Activated CD8-positive, alpha-beta memory T cell treated with anti-CD3 and anti-CD28 coated beads for 36 hours (primary cell): ENCODE measurements at regions not wholly inside any gene's neighbourhood (a gene's known extent, or its start where the extent isn't known, plus 50 kb on each side); places are given as distances from the start of the nearest gene placed in this dataset.

Experiments used
- CTCF ChIA-PET: fragments of 350-600 bp; sonication (Branson Sonifier 250); formaldehyde crosslinking; loops from one replicate; lab custom pipeline; 2021; ENCODE audit warnings: antibody characterized with exemption; lab: Charles Lee
- POLR2A ChIA-PET: fragments of 350-600 bp; sonication (Branson Sonifier 250); formaldehyde crosslinking; loops from one replicate; lab custom pipeline; 2021; ENCODE audit warnings: antibody characterized with exemption; lab: Charles Lee

GRCh38 chr2:234438305-234438977 is 58.4 kb downstream of the ARL4C start:
- ChIA-PET CTCF (no interaction called here), POLR2A (no interaction called here)

GRCh38 chr2:234437642-234438304 is 59.1 kb downstream of the ARL4C start:
- ChIA-PET CTCF (no interaction called here), POLR2A (no interaction called here)

DNA sequence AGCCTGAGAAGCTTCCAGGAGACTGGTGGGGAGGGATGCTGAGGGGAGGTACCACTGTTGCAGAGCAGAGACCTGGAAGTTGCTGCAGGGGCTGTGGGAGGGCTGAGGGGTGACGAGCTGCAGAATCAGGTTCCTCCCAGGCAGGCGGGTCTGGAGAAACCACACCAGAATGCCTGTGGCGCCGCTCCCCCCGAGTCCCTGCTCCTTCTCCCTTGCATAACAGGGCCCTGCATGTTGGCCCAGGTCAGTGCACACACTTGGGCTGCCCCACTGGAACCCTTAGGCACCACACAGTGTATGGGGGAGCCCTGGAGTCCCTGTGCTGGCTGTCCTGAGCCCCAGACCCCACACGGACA is 60.4 kb downstream of the ARL4C start:
- ChIA-PET POLR2A (no interaction called here), CTCF (no interaction called here)

GRCh38 chr2:234435836-234436481 is 60.9 kb downstream of the ARL4C start:
- ChIA-PET CTCF (no interaction called here), POLR2A (no interaction called here)

DNA sequence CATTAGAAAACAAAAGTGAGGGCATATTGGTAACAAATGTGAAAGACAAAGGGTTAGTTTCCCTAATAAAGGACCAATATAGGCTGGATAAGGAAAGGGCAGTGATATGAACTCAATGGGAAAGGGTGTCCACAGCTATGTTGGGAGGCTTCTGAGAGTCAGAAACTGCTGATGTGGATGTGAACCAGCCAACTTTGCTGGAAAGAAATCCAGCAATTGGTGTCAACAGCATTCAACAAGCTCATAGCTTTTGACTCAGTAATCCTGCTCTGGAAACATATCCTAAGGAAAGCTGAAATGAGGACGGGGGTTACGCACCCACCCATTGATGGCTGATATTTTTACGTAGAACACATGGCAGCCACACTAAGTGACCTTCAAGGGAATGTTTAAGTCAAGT is 63.7 kb downstream of the ARL4C start:
- POLR2A ChIA-PET = no interaction called here

DNA sequence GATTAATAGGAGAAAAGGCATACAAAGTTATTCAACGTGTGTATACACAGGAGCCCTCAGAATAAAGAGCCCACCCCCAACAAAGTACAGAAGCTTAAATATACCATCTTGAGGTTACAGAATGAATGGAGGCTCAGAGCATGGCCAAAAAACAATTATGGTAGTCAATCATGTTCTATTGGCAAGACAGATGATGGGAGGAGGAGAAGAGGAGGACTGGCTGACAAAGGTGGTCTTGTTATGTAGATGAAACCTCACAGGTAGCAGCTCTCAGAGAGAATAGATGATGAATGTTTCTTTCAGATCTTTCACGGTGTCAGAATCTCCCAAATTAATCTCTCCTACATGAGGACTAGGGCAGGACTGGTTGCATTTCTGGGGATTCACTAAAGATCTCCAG is 66.0 kb downstream of the ARL4C start:
- ChIA-PET CTCF (interaction anchor here (1.3 kb wide), 1 partner anchor 34 kb away, joined by 3 read pairs; no protein-coding TSS in a partner anchor), POLR2A (no interaction called here)

More for the DNA sequence above, 63.7 kb downstream of the ARL4C start:
- CTCF ChIA-PET = interaction anchor here (1.3 kb wide), 1 partner anchor 19 kb away, joined by 3 read pairs; no protein-coding TSS in a partner anchor

- ChIA-PET POLR2A (no interaction called here), CTCF (interaction anchor here (1.0 kb wide), 1 partner anchor 20 kb away, joined by 3 read pairs; no protein-coding TSS in a partner anchor)
These were observed 67.6 kb downstream of the ARL4C start for GRCh38 chr2:234429265-234429664.

DNA sequence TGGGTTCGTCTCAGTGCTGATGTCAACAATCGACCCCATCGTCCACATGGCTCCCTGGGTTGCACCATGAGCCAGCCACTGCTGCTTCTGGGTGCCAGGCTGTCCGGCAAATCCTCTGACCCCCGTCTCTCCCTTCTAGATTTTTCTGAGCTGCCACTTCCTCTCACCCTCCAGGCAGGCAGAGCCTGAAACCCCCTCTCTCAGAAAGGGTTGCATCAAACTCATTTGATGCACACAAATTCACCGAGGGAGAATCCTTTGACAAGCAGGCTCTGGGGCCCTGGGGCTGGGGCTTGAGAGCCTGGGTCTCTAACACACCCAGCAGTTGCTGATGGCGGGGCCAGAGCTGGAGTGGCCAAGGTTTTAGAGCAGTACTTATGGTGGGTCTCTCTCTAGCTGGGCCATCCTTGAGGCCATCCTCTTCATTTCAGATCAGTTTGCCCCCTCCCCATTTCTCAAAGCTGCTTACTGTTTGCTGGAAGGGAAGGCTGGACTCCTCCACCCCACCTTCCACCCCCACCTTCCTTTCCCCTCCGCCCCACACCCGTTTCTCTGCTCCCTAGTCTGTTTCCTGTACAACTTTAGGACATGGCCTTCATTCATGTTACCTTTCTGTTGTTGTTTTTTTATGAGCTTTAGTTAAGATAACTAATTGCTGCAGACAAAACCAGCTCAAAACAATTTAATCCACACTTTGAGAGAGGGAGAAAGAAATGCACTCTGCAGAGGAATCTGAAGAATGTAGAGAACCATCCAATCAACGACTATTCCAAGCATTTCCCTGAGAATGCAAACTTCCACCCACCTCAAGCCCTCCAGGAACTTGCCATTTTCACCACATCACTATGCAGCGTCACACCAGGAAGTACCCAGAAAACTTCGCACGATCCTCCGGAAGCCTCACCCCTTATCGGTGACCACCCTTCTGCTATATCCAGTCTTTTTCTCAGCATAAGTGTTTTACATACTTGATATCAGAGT is 69.5 kb downstream of the ARL4C start:
- ChIA-PET CTCF (interaction anchor here (1.1 kb wide), 1 partner anchor 59 kb away, joined by 3 read pairs; no protein-coding TSS in a partner anchor), POLR2A (interaction anchor here (0.5 to 2.2 kb wide), 5 partner anchors 14 to 1021 kb away, joined by 3 to 7 read pairs (median 4); no protein-coding TSS in a partner anchor)

DNA sequence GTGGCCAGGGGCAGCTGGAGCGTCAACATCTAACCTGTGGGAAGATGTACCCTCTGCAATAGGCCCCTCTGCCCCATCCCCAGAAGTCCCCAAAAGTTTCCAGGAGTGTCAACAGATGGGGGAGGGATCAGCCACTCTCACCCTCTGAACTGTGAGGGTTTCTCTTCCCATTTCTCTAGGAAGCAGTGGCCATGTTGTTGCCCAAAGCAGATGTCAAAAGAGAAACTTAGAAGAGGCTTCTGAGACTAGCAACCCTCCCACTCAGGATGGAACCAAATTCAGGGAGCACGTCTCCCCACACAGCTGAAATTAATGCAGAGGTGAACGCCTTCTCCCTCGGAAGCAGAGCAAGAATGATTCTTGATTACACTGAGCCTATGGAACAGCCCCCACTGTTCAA is 70.3 kb downstream of the ARL4C start:
- POLR2A ChIA-PET = interaction anchor here (0.6 to 2.2 kb wide), 6 partner anchors 9 to 71 kb away, joined by 3 to 10 read pairs (median 6); partner anchors contain the start of gene ARL4C
- CTCF ChIA-PET = interaction anchor here (1.1 kb wide), 1 partner anchor 58 kb away, joined by 3 read pairs; no protein-coding TSS in a partner anchor

GRCh38 chr2:234425639-234426603 is 71.0 kb downstream of the ARL4C start:
- POLR2A ChIA-PET = interaction anchor here (0.6 to 2.2 kb wide), 6 partner anchors 9 to 134 kb away, joined by 3 to 10 read pairs (median 8); partner anchors contain the start of gene ARL4C
- CTCF ChIA-PET = interaction anchor here (0.7 to 1.5 kb wide), 3 partner anchors 30 to 137 kb away, joined by 3 to 7 read pairs (median 4); no protein-coding TSS in a partner anchor

- CTCF ChIA-PET = interaction anchor here (2.1 kb wide), 1 partner anchor 41 kb away, joined by 6 read pairs; no protein-coding TSS in a partner anchor
- POLR2A ChIA-PET = interaction anchor here (1.8 kb wide), 1 partner anchor 131 kb away, joined by 4 read pairs; no protein-coding TSS in a partner anchor
These were observed 73.0 kb downstream of the ARL4C start for GRCh38 chr2:234423884-234424283.

DNA sequence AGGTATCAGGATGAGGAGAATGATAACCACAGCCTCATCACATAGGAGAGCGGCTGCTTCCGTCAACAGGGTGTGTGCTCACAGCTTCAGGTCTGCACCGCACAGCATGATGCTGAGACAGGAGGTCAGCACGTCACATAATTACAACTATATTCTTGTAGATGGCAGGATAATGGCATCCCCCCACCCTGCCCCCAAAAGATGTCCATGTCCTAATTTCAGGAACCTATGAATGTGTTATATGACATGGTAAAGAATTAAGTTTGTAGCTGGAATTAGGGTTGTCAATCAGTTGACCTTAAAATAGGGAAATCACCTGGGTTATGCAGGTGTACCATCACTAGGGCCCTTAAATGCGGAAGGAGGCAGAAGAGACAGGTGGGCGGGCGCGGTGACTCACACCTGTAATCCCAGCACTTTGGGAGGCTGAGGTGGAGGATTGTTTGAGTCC is 73.9 kb downstream of the ARL4C start:
- ChIA-PET POLR2A (interaction anchor here (1.6 kb wide), 1 partner anchor 74 kb away, joined by 3 read pairs; the partner anchor contains the start of gene ARL4C), CTCF (interaction anchor here (1.0 to 2.1 kb wide), 3 partner anchors 21 to 55 kb away, joined by 3 to 6 read pairs (median 3); no protein-coding TSS in a partner anchor)

DNA sequence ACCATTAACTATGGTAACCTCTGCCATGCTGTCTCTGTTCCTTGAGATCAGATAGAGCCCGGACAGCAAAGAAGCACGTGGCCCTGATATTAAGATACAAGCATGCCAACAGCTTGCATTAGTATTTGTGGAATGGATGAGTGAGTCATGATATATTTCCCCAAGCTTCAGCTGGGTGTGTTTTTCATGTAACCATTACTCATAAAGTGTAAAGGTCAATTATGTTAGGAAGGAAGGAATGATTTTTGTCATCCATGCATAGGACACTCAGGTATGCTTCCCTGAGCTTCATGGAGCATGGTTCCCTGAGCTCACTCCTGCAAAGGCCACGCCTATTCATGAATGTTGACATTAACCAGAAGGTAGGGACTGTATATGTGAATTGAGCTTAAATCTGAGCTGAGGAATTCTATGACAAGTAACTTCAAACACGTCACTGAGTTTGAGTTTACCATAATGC is 74.6 kb downstream of the ARL4C start:
- ChIA-PET POLR2A (interaction anchor here (0.7 to 1.6 kb wide), 2 partner anchors 75 to 171 kb away, joined by 3 to 4 read pairs; partner anchors contain the start of gene ARL4C), CTCF (interaction anchor here (1.2 kb wide), 1 partner anchor 20 kb away, joined by 3 read pairs; no protein-coding TSS in a partner anchor)

GRCh38 chr2:234420408-234420807 is 76.5 kb downstream of the ARL4C start:
- ChIA-PET POLR2A (no interaction called here), CTCF (interaction anchor here (1.2 kb wide), 1 partner anchor 125 kb away, joined by 3 read pairs; no protein-coding TSS in a partner anchor)

GRCh38 chr2:234419726-234420125 is 77.2 kb downstream of the ARL4C start:
- ChIA-PET CTCF (no interaction called here), POLR2A (no interaction called here)

DNA sequence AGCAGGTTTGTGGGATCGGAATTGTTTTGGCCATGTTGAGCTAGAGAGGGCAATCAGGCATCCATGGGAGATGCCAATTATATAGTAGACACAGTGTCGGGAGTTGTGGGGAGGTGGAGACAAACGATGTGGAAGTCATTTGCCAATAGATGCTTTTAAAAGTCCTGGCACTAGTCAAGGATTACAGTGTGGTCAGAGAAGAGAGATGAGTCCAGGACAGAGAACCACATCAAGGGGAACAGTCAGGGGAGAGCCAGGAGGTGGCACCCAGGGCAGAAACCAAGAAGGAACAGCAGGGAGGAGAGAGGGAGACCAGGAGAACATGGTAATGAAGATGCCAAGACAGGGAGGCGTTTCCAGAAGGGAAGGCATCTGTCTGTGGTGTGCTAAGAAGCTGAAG is 81.2 kb downstream of the ARL4C start:
- ChIA-PET POLR2A (no interaction called here), CTCF (no interaction called here)

DNA sequence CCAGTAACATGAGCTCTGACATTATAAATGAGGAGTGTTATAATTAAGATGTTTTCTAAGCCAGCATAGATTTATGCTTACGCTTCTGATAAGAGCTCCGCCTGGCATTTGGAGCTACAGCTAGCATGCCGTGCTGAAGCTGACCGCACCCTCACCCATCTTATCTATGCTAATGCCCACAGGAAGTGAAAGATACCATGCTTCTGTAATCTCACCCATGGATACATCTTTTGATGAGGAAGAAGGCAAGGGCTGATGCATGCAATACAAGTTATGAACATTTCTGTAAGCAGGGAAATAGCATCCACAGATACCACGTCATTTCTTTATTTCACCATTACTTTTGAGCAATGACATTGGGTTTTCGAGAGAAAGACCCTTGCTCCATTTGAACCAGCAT is 82.3 kb downstream of the ARL4C start:
- ChIA-PET POLR2A (no interaction called here), CTCF (interaction anchor here (1.5 kb wide), 1 partner anchor 18 kb away, joined by 3 read pairs; no protein-coding TSS in a partner anchor)
